H1 (cell line): ENCODE measurements at regions not wholly inside any gene's neighbourhood (a gene's known extent, or its start where the extent isn't known, plus 50 kb on each side); places are given as distances from the start of the nearest gene placed in this dataset.

Experiments
- CHD2 ChIP-seq: IDR thresholded peaks from 2 replicates; pipeline ENCODE4 v1.6.1; 2012; ENCODE audit warnings: low read length, improper control_type of control experiment
- CTCF ChIP-seq, 3 experiments: IDR thresholded peaks; 1 replicate in 2 of 3; 2 replicates in 1 of 3; pipeline versions ENCODE4 v1.5.1 to v1.6.1; 2011; ENCODE audit warnings: low read length in 3 of 3, mild to moderate bottlenecking in 3 of 3, inconsistent platforms in 2 of 3, low read depth in 1 of 3, moderate library complexity in 1 of 3; ENCODE audit not compliant: insufficient read depth in 1 of 3; ENCODE audit errors: control extremely low read depth in 1 of 3
- EP300 ChIP-seq, 2 experiments: IDR thresholded peaks; 1 replicate in 1 of 2; 2 replicates in 1 of 2; pipeline ENCODE4 v1.6.1; 2011 to 2012; ENCODE audit warnings: low read depth in 2 of 2, low read length in 2 of 2, mild to moderate bottlenecking in 2 of 2, borderline replicate concordance in 1 of 2, inconsistent platforms in 1 of 2, moderate library complexity in 1 of 2
- GABPA ChIP-seq: IDR thresholded peaks from 2 replicates; pipeline ENCODE4 v1.6.1; 2011; ENCODE audit warnings: mild to moderate bottlenecking, low read length, moderate library complexity, borderline replicate concordance; ENCODE audit not compliant: insufficient read depth
- PHF8 ChIP-seq: fragments of 200-600 bp; sonication (generic); conservative IDR thresholded peaks from 2 replicates; pipeline ENCODE4 v1.7.1; 2012; ENCODE audit warnings: low read depth, mild to moderate bottlenecking, inconsistent platforms, low read length, moderate library complexity
- POLR2A ChIP-seq, 2 experiments: IDR thresholded peaks; 1 replicate in 1 of 2; 2 replicates in 1 of 2; pipeline ENCODE4 v1.6.1; 2011; ENCODE audit warnings: low read depth in 2 of 2, low read length in 2 of 2, mild to moderate bottlenecking in 2 of 2; ENCODE audit errors: control extremely low read depth in 1 of 2
- RAD21 ChIP-seq, 2 experiments: IDR thresholded peaks in 1 of 2; conservative IDR thresholded peaks in 1 of 2; 2 replicates each; pipeline ENCODE4 v1.6.1; 2011; ENCODE audit warnings: low read depth in 2 of 2, low read length in 2 of 2, improper control_type of control experiment in 1 of 2, inconsistent platforms in 1 of 2, mild to moderate bottlenecking in 1 of 2, moderate library complexity in 1 of 2
- USF2 ChIP-seq: IDR thresholded peaks from 2 replicates; pipeline ENCODE4 v1.6.1; 2011; ENCODE audit warnings: low read length, improper control_type of control experiment
- TF ChIP-seq, protein P1 (sequence below): IDR thresholded peaks from 2 replicates; pipeline ENCODE4 v1.6.1; 2012; ENCODE audit warnings: inconsistent platforms

DNA sequence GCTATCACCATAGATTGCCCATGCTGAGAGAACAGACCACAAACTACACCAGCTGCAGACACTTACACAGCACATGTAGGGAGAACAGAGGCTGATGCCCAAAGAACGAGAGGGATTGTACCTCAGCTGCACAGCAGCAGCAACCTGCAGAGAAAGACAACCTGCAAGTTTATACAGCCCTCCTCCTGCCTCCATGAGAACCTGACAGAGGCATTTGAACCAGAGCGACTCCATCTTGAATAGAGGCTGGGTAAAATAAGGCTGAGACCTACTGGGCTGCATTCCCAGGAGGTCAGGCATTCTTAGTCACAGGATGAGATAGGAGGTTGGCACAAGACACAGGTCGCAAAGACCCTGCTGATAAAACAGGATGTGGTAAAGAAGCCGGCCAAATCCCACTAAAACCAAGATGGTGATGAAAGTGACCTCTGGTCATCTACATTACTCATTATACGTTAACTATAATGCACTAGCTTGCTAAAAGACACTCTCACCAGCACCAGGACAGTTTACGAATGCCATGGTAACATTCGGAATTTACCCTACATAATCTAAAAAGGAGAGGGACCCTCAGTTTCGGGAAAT lies 262.4 kb upstream of the HMGA2 start:
- TF ChIP-seq CHD2 (no peak), RAD21 (IDR thresholded peaks at IDR 0.05 in 1 of 2, conservative IDR thresholded peaks at IDR 0.05 in 1 of 2; ENCODE audit: low read depth in 2 of 2, low read length in 2 of 2) (no peak), EP300 (IDR thresholded peaks at IDR 0.05; ENCODE audit: borderline replicate concordance in 1 of 2, low read depth in 2 of 2, low read length in 2 of 2) (no peak), CTCF (IDR thresholded peaks at IDR 0.05; ENCODE audit: control extremely low read depth in 1 of 3, insufficient read depth in 1 of 3, low read depth in 1 of 3, low read length in 3 of 3) (no peak), POLR2A (IDR thresholded peaks at IDR 0.05; ENCODE audit: control extremely low read depth in 1 of 2, low read depth in 2 of 2, low read length in 2 of 2) (no peak), USF2 (no peak), PHF8 (no peak), GABPA (no peak)
- TF ChIP-seq, protein P1, sequence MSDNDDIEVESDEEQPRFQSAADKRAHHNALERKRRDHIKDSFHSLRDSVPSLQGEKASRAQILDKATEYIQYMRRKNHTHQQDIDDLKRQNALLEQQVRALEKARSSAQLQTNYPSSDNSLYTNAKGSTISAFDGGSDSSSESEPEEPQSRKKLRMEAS: no peak
